ENCODE measurements at regions not wholly inside any gene's neighbourhood (a gene's known extent, or its start where the extent isn't known, plus 50 kb on each side); places are given as distances from the start of the nearest gene placed in this dataset.
"Not testable (repeated sequence)": the region's sequence is repeated elsewhere in the genome, so short reads cannot be mapped to it uniquely, and the experiment has no call there.

GRCh38 chr14:65153101-65153500 lies 50.8 kb upstream of the MAX start:
- no peak for DNase-seq (ENCODE audit: low read depth in 1 of 2, low spot score in 1 of 2)

GRCh38 chr14:65156568-65157366 lies 54.5 kb upstream of the MAX start:
- no peak for DNase-seq (ENCODE audit: low read depth in 1 of 2, low spot score in 1 of 2)

DNA sequence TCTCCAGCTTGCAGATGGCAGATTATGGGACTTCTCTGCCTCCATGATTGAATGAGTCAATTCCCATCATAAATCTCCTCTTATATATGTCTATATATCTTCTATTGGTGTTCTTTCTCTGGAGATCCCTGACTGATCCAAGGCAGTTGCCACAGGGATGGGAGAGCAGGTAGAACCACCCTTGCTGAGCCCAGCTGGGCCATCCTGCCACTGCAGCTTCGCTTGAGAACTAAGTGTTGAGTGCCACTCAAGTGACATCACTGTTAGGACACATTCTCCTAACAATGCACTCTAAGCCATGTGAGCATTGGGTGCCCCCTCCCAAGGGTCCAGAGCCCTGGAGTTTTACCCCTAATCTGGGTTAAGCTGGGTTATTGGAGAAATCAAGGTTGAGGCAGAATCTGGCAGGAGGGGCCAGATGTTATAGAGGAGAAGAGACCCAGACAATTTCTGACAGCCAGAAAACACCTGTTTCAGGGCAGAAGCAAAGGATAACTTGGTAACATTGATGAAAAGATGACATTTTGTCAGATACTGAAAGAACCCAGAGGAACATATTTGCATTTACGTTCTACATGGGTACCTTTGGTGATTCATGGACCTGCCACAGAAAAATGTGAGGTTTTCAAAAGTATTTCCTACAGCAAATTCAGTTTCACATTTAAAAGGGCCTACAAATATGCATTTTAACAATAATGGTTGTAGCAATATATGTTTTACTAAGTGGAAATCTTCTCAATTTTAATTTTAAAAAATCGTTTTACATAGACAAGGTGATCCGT lies 57.2 kb upstream of the MAX start:
- no peak for DNase-seq (ENCODE audit: low read depth in 1 of 2, low spot score in 1 of 2)

- no peak for DNase-seq (ENCODE audit: low read depth in 1 of 2, low spot score in 1 of 2)
Observed at GRCh38 chr14:65160091-65160490, 57.8 kb upstream of the MAX start.

GRCh38 chr14:65162031-65162430 lies 59.7 kb upstream of the MAX start:
- no peak for DNase-seq (ENCODE audit: low read depth in 1 of 2, low spot score in 1 of 2)

- DNase-seq (ENCODE audit: low read depth in 1 of 2, low spot score in 1 of 2), result peak in 1 of 2 donors; percentile 48
Observed at GRCh38 chr14:65164068-65164824, 61.9 kb upstream of the MAX start.

DNA sequence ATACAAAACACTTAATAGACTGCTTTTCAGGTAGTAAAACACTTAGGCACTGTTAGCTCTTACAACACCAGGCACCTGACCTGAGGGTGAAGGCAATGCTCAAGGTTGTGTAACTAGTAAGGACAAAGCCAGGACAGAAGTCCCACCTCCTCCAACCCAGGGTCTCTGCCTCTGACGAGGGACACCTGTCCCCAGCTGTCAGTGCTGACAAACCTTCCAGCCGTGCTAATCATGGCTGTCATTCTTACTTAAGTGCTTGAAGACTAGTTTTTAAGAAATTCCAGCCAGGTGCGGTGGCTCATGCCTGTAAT lies 62.5 kb upstream of the MAX start:
- no peak for DNase-seq (ENCODE audit: low read depth in 1 of 2, low spot score in 1 of 2)

DNA sequence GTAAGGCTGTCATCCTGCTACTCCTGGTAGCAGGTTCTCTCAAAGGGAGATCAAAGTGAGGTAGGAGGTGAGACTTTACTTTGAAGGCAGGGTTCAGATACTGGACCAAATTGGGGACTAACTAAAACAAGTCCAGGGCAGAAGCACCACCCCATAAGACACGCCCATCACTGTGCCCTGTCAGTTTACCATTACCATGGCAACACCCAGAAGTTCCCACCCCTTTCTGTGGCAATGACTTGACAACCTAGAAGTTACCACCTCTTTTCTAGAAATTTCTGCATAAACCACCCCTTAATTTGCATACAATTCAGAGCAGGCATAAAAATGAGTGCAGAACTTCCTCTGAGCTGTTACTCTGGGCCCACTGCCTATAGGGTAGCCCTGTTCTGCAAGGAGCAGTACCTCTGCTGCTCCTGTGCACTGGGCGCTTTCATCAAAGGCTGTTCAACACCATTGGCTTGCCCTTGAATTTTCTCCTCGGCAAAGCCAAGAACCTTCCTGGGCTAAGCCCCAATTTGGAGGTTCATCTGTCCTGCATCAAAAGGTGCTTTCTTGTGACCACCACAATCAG lies 64.8 kb upstream of the MAX start:
- DNase-seq (ENCODE audit: low read depth in 1 of 2, low spot score in 1 of 2), result no peak

GRCh38 chr14:65168840-65169239 lies 66.5 kb upstream of the MAX start:
- DNase-seq (ENCODE audit: low read depth in 1 of 2, low spot score in 1 of 2), result no peak

- no peak for DNase-seq (ENCODE audit: low read depth in 1 of 2, low spot score in 1 of 2)
Observed at GRCh38 chr14:65169351-65169750, 67.0 kb upstream of the MAX start.

DNA sequence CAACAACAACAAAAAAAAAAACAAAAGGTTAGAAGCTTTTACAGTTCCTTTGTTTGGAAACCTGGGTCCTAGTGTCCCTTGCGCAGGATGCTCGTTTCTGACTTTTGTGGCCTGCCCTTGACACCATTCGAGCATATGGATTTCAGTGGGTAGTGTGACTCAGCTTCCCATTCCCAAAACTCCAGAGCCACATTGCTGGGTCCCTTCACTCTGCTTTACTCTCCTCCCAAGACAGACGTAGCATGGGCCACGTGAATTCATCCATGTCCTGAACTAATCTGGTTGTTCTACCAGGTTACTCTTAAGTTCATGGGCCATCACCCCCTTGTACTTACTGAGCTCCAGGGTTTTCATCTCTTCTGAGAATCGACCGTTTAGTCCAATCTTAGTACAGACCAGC lies 68.0 kb upstream of the MAX start:
- DNase-seq (ENCODE audit: low read depth in 1 of 2, low spot score in 1 of 2), result no peak

GRCh38 chr14:65170768-65171507 lies 68.6 kb upstream of the MAX start:
- DNase-seq (ENCODE audit: low read depth in 1 of 2, low spot score in 1 of 2), result peak; percentile 23 to 24

GRCh38 chr14:65173973-65174693 lies 71.8 kb upstream of the MAX start:
- DNase-seq (ENCODE audit: low read depth in 1 of 2, low spot score in 1 of 2), result no peak

DNA sequence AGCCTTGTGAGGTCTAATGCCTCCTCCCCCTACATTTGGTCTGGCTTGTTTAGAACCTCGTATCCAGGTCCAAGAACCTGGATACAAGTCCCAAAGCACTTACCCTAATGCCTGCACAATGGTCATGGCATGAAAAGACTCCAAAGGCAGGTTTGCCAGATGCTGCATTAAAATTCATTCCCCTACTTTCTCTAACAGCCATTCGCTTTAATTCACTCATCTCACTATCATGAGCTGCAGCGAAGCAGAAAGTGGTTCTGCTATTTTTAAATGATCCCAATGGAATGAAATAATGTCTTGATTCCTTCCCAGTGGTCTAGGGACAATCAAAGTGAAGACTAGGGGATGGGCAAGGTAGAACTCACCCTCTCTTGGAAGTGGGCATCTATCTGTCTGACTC lies 72.5 kb upstream of the MAX start:
- DNase-seq (ENCODE audit: low read depth in 1 of 2, low spot score in 1 of 2), result no peak

GRCh38 chr14:65177551-65177950 lies 75.2 kb upstream of the MAX start:
- no peak for DNase-seq (ENCODE audit: low read depth in 1 of 2, low spot score in 1 of 2)

DNA sequence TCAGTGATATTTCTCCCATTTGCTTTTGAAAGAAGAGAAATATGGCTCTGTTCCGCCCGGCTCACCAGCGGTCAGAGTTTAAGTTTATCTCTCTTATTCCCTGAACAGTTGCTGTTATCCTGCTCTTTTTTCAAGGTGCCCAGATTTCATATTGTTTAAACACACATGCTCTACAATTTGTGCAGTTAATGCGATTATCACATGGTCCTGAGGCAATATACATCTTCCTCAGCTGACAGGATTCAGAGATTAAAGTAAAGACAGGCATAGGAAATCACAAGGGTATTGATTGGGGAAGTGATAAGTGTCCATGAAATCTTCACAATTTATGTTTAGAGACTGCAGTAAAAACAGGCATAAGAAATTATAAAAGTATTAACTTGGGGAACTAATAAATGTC lies 76.9 kb upstream of the MAX start:
- DNase-seq (ENCODE audit: low read depth in 1 of 2, low spot score in 1 of 2), result not testable (repeated sequence)

- DNase-seq (ENCODE audit: low read depth in 1 of 2, low spot score in 1 of 2), result peak in 1 of 2 donors; percentile 41
Observed at GRCh38 chr14:65179918-65180724, 77.8 kb upstream of the MAX start.

DNA sequence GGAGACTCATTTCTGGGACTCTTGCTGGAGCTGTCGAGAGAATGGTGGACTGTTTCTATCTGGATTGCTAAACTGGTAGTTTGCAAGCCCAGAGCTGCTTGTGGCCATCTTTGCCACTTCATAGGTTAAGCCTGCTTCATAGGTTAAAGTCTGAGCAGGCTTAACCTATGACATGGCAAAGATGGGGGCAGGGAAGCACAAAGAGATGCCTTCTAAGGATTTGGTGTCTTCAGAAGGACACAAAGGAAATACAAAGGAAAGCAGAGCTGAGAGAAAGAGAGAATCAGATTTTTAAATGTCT lies 78.4 kb upstream of the MAX start:
- no peak for DNase-seq (ENCODE audit: low read depth in 1 of 2, low spot score in 1 of 2)

DNA sequence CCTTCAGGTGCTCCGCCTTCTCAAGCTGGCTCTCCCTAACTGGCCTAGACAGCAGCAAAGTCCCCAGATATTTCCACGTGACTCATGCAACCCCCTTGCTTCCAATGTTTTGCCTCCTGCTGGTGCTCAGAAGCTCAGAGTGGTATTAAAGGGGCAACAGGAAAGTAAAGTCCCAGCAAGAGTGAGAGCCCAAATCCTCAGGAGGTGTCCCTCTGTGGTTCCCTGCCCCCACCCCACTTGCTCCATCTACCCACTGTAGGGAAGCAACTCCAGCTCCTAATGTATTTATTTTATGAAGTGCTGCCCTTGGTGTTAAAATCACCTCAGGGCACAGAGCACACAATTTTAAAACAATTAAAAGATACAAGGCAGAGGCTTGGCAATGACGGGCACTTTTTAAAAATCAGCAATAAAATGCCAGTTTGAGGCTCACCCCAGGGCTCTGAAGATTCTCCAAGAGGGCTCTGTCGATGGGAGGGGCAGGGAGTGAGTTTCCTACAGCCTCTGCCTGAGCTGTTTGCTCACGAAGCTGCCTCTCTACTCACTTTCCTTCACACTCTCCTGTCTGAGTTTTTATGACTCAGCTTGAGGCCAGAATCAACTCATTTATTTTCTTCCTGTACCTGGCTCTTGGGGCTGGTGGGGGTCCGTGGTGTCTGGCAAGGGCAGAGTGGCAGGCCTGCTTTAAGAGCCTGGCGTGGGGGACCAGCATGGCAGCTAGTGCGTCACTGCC lies 81.9 kb upstream of the MAX start:
- DNase-seq (ENCODE audit: low read depth in 1 of 2, low spot score in 1 of 2), result no peak

All from activated CD4-positive, alpha-beta T cell treated with anti-CD3 and anti-CD28 coated beads, Interleukin-2, amount 50 U/mL, for 24 hours (primary cell).